GM12891 (cell line): ENCODE measurements at regions not wholly inside any gene's neighbourhood (a gene's known extent, or its start where the extent isn't known, plus 50 kb on each side); places are given as distances from the start of the nearest gene placed in this dataset.

ENCODE experiments used
- DNase-seq: peaks from one replicate; pipeline ENCODE4 v3.0.0; 2011; ENCODE audit warnings: low spot score; ENCODE audit not compliant: insufficient read length
- FAIRE-seq: peaks from 2 replicates; lab custom pipeline; 2011; peaks lifted over from hg19 to GRCh38; lab: Jason Lieb, UNC
- PAX5 ChIP-seq: IDR thresholded peaks from 2 replicates; pipeline ENCODE4 v1.6.1; 2011; ENCODE audit warnings: low read length, moderate library complexity, mild to moderate bottlenecking; ENCODE audit not compliant: insufficient read depth, severe bottlenecking
- POLR2A ChIP-seq: IDR thresholded peaks from 2 replicates; pipeline ENCODE4 v1.6.1; 2011; ENCODE audit warnings: low read depth, low read length, control low read depth
- POLR2AphosphoS5 ChIP-seq: IDR thresholded peaks from 2 replicates; pipeline ENCODE4 v1.6.1; 2011; ENCODE audit warnings: low read depth, low read length, control low read depth
- POU2F2 ChIP-seq: IDR thresholded peaks from 2 replicates; pipeline ENCODE4 v1.6.1; 2011; ENCODE audit warnings: low read depth, mild to moderate bottlenecking, control low read depth, low read length, moderate library complexity
- SPI1 ChIP-seq: IDR thresholded peaks from 2 replicates; pipeline ENCODE4 v1.6.1; 2011; ENCODE audit warnings: low read depth, low read length, control low read depth
- TAF1 ChIP-seq: IDR thresholded peaks from 2 replicates; pipeline ENCODE4 v1.6.1; 2011; ENCODE audit warnings: low read depth, low read length, control low read depth

GRCh38 chr14:79992407-79993198 is 218.7 kb downstream of the DIO2 start:
- TF ChIP-seq TAF1 = no peak
- TF ChIP-seq POLR2AphosphoS5 = no peak
- no peak for TF ChIP-seq POU2F2
- TF ChIP-seq POLR2A = no peak
- no peak for TF ChIP-seq PAX5
- no peak for TF ChIP-seq SPI1
- FAIRE-seq (no peak), DNase-seq (no peak)

- FAIRE-seq = no peak
- no peak for TF ChIP-seq POLR2A
- TF ChIP-seq SPI1 = no peak
- TF ChIP-seq TAF1 = no peak
- no peak for TF ChIP-seq POLR2AphosphoS5
- TF ChIP-seq PAX5 = no peak
- no peak for TF ChIP-seq POU2F2
- no peak for DNase-seq
These were observed 219.4 kb downstream of the DIO2 start for GRCh38 chr14:79991866-79992265.

- TF ChIP-seq POLR2A (no peak), POU2F2 (no peak), TAF1 (no peak), SPI1 (no peak), POLR2AphosphoS5 (no peak), PAX5 (no peak)
- FAIRE-seq (no peak), DNase-seq (no peak)
These were observed 221.3 kb downstream of the DIO2 start for GRCh38 chr14:79989990-79990389.

- TF ChIP-seq POU2F2 = no peak
- no peak for TF ChIP-seq SPI1
- no peak for TF ChIP-seq PAX5
- TF ChIP-seq POLR2A = no peak
- TF ChIP-seq POLR2AphosphoS5 = no peak
- TF ChIP-seq TAF1 = no peak
- DNase-seq = no peak
- no peak for FAIRE-seq
These were observed 225.1 kb downstream of the DIO2 start for GRCh38 chr14:79986251-79986650.

- DNase-seq = no peak
- no peak for FAIRE-seq
- TF ChIP-seq POLR2AphosphoS5 (no peak), POLR2A (no peak), PAX5 (no peak), TAF1 (no peak), SPI1 (no peak), POU2F2 (no peak)
These were observed 239.1 kb downstream of the DIO2 start for GRCh38 chr14:79972230-79972629.

GRCh38 chr14:79971330-79971729 is 240.0 kb downstream of the DIO2 start:
- DNase-seq = no peak
- no peak for FAIRE-seq
- TF ChIP-seq SPI1 = no peak
- TF ChIP-seq POU2F2 = no peak
- TF ChIP-seq POLR2A = no peak
- TF ChIP-seq TAF1 = no peak
- TF ChIP-seq PAX5 = no peak
- TF ChIP-seq POLR2AphosphoS5 = no peak

- no peak for FAIRE-seq
- TF ChIP-seq POLR2A (no peak), TAF1 (no peak), POLR2AphosphoS5 (no peak), POU2F2 (no peak), PAX5 (no peak), SPI1 (no peak)
- DNase-seq = no peak
These were observed 243.9 kb downstream of the DIO2 start for GRCh38 chr14:79967453-79967852.

GRCh38 chr14:79967001-79967400 is 244.3 kb downstream of the DIO2 start:
- DNase-seq (no peak), FAIRE-seq (no peak)
- TF ChIP-seq SPI1 = no peak
- no peak for TF ChIP-seq POLR2A
- TF ChIP-seq POLR2AphosphoS5 = no peak
- no peak for TF ChIP-seq TAF1
- no peak for TF ChIP-seq PAX5
- TF ChIP-seq POU2F2 = no peak

GRCh38 chr14:79965896-79966295 is 245.4 kb downstream of the DIO2 start:
- DNase-seq (no peak), FAIRE-seq (no peak)
- TF ChIP-seq POLR2AphosphoS5 = no peak
- TF ChIP-seq SPI1 = no peak
- TF ChIP-seq POU2F2 = no peak
- no peak for TF ChIP-seq POLR2A
- TF ChIP-seq PAX5 = no peak
- TF ChIP-seq TAF1 = no peak

GRCh38 chr14:79961197-79961596 is 250.1 kb downstream of the DIO2 start:
- DNase-seq = no peak
- FAIRE-seq = no peak
- TF ChIP-seq PAX5 (no peak), POLR2A (no peak), SPI1 (no peak), POLR2AphosphoS5 (no peak), TAF1 (no peak), POU2F2 (no peak)

- TF ChIP-seq POLR2AphosphoS5 = no peak
- TF ChIP-seq SPI1 = no peak
- DNase-seq = no peak
- FAIRE-seq = no peak
These were observed 251.0 kb downstream of the DIO2 start for GRCh38 chr14:79960288-79960687.
